NCI-H2227 (cell line): ENCODE measurements at regions not wholly inside any gene's neighbourhood (a gene's known extent, or its start where the extent isn't known, plus 50 kb on each side); places are given as distances from the start of the nearest gene placed in this dataset.
"Not testable (repeated sequence)": the region's sequence is repeated elsewhere in the genome, so short reads cannot be mapped to it uniquely, and the experiment has no call there.

Experiments
- DNase-seq: peaks from one replicate; lab custom pipeline; 2025; ENCODE audit not compliant: unreplicated experiment; lab: John Stamatoyannopoulos, UW

DNA sequence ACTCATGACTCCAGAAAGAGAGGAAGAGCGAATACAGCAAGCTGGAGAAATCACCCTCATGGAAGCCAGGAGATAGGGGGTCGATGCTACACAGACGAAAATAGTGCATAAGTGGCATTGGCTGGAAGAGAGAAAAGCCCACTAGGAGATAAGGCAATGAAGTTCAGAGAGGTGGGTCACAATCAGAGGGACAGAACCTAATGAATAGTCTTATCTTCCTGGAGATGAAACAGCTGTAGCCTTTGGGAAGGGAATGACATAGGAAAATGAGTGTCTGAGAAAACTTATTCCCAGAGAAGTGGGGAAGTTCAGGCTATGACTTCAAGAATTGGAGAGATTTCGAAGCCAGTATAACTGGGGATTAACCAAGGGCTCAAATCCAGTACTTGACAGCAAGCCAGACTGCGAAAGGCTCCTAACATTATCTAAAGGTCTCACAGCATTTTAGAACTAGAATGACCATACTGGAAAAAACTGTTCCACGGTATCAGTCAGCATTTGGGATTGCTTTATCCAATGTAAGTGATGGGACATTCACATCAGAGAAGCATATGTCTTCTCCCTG lies 211.1 kb downstream of the ZNF365 start:
- DNase-seq: no peak

DNA sequence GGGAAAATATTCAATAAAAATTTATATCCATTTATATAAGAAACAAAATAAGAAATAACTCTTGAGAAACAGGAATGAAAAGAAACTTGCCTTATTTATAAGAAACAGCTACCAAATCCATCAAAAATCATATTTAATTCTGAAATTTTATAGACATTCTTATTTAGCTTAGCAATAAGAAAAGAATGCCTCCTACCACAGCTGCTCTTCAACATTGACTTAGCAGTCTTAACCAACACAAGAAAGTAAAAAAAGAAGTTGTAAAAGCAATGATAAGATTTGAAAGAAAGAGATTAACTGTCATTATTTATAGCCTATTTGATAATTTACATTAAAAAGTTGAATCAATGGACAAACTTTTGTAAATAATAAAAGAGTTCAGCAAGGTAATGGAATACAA lies 212.8 kb downstream of the ZNF365 start:
- no peak for DNase-seq

DNA sequence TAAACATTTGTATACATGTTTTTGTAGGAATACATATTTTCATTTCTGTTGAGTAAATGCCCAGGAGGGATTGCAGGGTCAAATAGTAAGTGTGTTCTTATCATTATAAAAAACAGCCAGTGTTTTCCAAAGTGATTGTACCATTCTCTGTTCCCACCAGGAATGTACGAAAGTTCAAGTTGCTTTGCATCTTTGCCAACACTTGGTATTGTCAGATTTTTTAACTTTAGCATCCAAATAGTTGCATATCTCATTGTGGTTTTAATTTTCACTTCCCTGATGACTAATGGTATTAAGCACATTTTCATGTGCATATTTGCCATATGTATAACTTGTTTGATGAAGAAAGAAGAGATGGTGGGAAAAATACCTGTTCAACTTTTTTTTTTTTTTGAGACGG lies 213.9 kb downstream of the ZNF365 start:
- DNase-seq: no peak

DNA sequence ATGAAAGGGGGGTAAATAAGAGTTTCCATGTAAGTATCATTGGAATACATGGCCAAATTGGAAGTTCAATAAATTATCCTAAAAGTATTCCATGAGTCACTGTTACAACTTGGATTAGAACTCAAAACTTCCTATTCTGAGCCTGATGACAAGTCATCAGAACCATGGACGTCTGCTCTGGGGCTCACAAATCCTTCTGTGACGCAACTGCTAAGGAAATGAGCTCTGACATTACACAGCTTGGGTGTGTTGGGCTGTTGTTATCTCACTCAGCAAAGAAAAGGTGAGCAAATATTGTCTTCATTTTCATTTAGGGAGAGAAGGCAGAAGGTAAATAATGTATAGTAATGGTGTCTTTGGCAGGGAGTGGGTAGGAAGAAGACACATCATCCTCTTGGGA lies 214.8 kb upstream of the ADO start:
- DNase-seq: no peak

DNA sequence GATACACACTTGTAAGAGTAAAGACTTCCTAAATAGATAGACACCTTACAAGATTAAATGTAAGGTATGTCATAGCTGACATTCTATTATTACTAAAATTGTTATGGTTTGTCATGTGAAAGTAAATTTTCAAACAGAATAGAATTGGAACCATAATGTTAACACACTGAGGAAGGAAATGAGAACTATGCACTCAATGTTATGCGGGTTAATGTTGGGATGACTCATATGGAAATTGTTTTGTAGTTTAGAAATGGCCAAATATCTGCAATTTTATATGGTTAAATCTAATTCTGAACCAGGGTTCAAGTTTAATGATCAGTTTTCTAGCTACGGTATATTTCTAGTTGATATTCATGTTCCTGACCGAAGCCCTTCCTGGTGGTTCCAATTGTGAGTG lies 214.2 kb upstream of the ADO start:
- no peak for DNase-seq

DNA sequence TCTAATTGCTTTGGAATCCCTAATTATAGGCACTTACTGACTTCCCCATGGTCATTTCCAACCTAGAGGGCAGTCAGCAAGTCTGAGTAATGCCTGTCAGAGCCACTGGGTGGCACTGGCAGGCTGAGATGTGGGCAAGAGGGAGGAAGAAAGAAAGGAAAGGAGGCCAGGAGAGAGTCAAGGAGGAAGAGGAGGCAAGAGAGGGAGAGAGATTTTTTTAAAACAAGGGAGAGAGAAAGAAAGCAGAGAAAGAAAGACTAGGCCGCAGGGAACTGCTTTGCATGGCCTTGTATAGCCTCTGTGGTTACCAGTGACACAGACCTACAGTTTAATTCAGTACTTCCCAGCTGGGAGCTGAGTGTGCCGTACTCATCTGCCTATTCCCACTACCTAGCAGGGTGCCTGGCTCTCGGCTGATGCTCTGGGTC lies 210.4 kb upstream of the ADO start:
- DNase-seq: peak; percentile 33

DNA sequence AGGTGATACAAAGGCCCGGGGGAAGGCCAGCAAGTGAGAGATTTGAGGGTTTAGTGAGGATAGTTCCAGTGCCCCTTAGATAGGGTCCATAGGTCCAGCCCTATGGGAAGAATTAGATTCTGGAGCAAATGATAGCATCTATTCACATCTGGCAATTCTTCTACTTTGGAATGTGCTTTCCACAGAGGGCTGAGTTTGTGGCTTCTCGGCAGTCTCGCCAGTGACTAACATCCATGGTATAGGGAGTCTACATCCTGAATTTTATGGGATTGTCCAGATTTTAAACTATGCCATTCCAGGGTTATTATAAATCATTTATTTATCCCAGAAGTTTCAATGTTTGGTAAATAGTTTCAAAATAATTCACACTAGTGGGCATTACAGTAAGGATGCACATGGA lies 207.3 kb upstream of the ADO start:
- no peak for DNase-seq

DNA sequence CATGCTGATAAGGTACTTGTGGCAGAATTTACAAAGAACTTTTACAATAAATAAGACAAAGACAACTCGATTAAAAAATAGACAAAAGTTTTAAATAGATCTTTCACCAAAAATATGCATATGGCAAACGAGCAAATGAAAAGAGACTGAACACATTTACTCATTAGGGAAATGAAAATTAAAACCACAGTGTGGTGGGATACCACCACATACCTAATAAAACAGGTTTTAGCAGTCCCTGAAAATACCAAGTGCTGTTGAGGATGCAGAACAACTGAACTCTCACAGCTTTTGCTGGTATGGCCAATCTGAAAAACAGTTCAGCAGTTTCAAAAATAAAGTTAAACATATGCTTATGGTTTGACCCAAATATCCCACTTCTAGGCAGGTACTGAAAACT lies 205.4 kb upstream of the ADO start:
- DNase-seq: no peak

DNA sequence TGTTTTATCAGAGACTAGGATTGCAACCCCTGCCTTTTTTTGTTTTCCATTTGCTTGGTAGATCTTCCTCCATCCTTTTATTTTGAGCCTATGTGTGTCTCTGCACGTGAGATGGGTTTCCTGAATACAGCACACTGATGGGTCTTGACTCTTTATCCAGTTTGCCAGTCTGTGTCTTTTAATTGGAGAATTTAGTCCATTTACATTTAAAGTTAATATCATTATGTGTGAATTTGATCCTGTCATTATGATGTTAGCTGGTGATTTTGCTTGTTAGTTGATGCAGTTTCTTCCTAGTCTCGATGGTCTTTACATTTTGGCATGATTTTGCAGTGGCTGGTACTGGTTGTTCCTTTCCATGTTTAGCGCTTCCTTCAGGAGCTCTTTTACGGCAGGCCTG lies 198.0 kb upstream of the ADO start:
- not testable (repeated sequence) for DNase-seq

DNA sequence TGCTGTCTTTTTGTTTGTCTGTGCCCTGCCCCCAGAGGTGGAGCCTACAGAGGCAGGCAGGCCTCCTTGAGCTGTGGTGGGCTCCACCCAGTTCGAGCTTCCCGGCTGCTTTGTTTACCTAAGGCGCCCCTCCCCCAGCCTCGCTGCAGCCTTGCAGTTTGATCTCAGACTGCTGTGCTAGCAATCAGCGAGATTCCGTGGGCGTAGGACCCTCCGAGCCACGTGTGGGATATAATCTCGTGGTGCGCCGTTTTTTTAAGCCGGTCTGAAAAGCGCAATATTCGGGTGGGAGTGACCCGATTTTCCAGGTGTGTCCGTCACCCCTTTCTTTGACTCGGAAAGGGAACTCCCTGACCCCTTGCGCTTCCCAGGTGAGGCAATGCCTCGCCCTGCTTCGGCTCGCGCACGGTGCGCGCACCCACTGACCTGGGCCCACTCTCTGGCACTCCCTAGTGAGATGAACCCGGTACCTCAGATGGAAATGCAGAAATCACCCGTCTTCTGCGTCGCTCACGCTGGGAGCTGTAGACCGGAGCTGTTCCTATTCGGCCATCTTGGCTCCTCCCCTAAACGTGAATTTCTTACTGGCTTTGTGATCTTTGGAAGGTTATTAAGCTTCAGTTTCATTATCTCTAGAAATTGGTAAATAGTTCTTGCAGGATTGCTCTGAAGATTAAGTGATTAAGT lies 196.2 kb upstream of the ADO start:
- peak; percentile 5 for DNase-seq

DNA sequence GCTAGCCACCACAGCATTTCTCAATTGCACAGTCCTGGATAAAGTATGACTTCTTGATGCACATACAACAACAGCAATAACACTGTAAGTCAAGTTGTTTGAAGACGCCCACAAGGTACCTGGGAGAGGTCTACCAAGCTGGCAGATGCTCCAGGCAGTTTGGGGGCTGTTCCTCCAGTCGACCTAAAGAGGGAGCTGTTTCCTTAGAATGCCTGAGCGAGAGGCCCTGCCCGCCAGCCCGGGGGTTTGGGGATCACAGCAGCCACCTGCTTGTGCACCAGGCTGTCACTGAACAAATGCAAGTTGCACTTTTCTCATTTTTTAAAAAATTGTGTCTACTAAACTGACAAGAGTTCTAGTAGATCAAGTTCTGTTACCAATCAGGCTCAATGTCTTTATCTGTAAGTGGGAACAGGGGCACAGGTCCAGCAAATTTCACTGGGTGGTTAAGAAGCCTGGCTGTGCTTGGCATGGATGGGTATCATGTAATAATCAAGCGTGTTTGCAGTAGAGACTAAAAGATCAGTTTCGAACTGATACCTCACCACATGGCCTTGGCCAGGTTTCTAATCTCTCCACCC lies 193.8 kb upstream of the ADO start:
- DNase-seq: no peak

DNA sequence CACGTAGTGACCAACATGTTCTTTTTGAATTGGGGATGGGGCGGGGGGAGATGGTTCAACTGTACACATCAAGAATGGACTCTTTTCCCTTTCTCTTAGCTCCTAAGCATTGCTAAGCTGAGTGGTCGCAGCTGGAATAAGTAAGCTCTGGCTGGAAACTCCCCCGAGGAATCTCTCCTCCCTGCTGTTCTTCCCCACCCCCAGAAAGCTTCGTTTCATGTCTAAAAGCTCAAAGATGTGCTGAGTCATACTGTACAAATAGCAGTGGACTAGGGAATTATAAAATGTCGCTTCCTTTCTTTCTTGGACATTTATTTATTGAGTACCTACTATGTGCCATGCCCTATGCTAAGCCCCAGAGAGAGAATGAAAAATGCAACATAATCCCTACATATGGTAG lies 191.1 kb upstream of the ADO start:
- DNase-seq: no peak

DNA sequence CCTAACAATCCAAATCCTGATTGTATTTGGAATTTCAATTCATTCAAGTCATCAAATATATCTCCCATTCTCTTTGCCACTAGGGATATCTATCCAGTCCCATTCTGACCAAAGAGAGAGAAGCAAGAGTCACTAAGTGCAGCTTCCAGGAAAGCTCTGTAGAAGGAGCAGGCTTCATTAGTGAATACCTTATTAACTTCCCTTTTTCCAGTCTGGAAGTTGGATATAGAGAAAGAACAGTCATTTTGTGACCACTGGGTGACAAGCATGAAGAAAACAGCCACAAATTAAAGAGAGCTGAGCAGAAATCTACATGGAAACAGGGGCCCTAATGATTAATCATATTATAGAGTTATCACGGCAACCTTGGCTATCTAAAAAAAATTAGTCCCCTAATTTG lies 190.7 kb upstream of the ADO start:
- no peak for DNase-seq

DNA sequence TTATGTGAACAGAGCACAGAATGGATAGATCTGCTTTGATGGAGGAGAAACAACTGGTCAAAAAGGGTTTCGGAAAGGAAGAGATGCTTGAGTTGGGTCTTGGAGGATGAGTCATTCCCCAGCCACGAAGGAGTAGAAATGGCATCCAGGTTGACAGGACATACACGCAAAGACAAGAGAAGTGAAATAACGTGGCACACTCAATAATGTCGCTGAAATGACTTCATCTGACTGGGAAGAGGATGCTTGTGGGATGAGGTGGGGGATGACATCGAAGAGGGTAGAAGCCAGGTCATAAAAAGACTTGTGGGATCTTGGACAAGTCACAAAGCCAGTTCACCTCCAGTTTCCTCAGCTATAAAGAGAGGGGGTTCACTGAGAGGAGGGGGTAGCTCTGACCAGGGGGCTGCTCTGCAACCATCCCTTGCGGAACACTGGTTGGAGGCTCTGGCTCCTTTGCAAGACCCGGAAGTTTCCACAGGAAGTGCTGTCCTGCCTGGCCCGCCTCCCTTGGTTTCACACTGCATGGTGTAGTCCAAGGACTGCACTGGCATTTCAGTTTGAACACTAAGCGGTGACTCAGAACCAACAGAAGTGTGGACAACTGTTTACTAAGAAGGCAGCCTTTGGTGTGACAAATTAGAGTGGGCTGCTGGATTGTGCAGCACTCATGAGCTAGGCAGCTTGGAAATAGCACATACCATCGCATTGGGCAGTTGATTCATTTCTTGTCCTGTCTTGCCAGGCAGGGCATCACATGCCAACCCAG lies 189.9 kb upstream of the ADO start:
- DNase-seq: no peak

DNA sequence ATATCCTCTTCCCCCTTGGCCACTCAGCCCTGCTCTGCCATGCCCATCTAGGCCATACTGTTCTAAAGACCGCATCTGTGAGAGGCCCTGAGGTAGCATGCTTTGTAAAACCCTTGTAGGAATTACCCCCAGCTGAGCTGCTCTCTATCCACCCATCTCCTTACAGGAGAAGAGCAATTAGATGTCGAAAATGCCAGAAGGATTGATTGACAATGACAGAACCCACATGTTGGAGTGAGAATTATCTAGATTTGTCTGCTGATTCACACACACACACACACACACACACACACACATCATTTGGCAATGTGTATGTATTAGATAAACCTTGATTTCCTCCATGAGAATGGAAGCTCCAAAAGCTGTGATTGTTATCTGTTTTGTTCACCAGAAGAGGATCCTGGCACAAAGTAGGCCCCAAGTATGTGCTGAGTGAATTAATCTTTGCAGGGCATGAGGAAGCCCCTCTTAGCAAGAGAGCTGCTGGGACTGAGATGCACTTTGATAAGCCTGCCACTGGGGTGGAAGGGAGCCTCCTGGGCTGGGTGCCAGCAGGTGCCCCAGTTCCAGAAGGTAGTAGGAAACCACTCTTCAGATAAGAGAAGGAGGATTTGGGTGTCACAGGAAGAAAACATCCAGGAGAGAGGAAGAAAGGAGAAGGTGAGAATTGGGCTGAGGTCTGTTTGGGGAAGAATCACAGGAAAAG lies 187.5 kb upstream of the ADO start:
- DNase-seq: no peak

DNA sequence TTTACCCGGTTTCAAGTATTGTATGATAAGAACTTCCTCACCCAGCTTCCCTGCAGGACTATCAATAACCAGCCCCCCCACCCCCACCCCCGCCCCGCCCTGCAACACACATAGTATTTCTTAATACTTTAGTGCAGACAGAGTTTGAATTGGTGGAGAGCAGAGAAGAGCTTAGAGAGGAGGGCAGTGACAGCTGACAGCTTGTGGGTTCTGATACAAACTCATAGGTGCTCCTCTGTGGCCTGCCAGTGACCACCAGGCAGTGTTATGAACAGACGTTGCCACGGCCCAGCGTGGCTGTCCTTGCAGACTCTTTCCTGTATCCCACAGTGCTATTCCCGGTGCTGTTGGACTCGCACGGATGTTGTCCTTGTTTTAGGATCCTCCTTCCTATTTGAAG lies 186.9 kb upstream of the ADO start:
- no peak for DNase-seq

DNA sequence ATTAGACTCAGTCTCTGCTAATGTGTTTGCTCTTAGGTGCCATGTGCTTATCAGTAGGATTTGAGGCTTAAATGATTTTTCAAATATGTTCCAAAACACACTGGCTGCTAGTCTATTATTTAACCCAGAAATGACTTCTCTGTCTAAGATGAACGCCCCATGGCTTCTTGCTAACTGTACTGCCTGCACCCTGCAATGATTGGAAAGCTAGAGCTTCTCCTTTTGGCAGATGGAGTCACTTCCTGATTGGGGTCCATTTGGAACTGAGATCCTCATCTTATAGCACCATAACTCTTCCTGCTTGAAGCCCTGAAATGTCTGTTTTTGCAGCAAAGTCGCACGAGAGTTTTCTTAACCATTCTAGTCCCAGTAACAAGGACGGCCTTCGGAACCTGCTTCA lies 186.5 kb upstream of the ADO start:
- DNase-seq: no peak

DNA sequence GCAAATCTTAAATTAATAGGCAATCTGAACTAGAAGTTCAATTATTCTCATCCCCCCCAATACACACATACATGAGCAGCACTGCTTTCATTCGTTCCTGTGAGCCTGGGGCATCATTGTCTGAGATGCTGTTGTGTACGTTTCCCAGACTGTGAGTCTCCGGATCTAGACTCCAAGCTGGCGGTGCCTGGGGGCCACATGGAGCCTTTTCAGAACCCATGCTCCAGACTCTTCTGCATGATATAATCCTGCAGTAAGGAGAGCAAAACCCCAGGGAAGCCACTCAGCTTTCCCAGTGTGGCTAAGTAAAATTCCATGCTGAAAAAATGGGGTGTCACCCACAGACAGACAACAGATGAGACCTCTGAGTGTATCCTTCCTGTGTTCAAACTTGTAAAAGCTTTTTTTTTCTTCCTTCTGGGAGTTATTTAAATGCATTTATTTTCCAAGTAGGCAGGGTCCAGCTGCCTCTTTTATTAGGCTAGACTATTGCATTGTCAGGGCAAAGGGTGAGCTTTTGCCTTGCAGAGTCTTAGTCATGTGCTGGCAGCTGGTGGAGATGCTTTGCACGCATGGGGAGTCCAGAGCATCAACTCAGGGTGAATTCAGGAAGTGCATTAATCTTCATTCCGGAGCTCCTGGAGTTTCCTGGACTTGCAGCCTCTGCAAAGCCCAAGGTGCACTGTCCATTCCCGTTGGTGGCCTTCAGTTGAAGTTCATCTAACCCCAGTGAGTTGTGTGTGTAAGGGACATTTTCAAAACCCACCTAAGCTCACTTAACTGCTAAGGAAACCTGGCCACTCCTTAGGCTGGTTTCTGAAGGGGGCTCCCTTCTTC lies 185.7 kb upstream of the ADO start:
- DNase-seq: no peak

DNA sequence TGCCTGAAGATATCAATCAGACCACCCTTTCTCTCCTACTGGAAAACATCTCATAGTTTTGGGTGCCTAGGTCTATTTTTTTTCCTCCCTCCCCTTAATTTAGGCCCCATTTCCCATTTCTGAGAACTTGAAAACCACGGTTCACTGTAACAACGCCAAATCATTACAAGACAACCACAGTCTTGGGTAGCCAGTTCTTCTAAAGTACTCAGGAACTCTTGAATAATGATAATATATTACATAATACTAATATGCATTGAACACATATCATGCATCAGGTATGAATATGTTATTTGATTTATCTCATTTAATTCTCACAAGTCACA lies 185.1 kb upstream of the ADO start:
- DNase-seq: no peak

DNA sequence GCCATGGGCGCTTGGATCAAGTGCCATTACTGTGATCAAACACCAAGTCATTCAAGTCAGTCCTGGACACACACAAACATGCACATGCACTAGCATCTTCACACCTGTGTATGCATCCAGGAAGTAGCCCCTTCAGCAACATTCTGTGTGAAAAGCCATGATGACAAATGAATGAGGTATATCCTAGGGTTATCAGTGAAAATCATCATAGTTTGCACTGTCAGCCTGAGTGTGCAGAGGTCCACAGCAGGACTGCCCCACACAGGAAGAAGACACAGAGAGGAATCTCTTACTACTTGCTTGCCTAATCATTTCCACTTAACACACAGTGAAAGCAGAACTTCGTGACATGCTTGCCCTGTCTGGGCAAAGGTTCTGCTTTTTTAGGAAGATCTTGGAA lies 184.0 kb upstream of the ADO start:
- DNase-seq: no peak

DNA sequence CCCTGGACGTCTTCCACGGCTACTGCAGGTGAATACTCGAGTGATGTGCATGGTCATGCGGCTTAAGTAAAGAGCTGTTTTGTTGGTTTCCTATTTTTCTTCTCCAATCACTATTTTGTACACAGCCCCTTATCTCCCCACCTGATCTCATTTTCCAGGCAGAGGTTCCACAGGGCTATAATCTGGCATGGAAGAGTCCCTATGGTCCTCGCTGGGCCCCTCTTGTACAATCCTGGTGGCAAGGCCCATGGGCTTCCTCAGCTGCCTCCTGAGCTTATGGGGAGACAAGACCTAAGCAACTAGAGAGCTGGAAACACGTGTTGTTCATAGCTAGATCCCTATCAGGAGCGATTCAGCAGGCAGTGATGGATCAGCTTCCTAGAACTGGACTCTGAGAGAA lies 181.3 kb upstream of the ADO start:
- DNase-seq: no peak
